ENCODE measurements at regions not wholly inside any gene's neighbourhood (a gene's known extent, or its start where the extent isn't known, plus 50 kb on each side); places are given as distances from the start of the nearest gene placed in this dataset.

- DNase-seq (ENCODE audit: low read depth): no peak
Observed at GRCh38 chr6:71396410-71396801, 107.8 kb downstream of the OGFRL1 start.

- DNase-seq (ENCODE audit: low read depth): no peak
Observed at GRCh38 chr6:71399279-71399678, 110.7 kb downstream of the OGFRL1 start.

GRCh38 chr6:71400852-71401251 is 112.2 kb downstream of the OGFRL1 start:
- DNase-seq (ENCODE audit: low read depth): no peak

GRCh38 chr6:71402096-71402495 is 113.5 kb downstream of the OGFRL1 start:
- no peak for DNase-seq (ENCODE audit: low read depth)

- DNase-seq (ENCODE audit: low read depth): no peak
Observed at GRCh38 chr6:71403422-71404134, 115.0 kb downstream of the OGFRL1 start.

GRCh38 chr6:71404145-71404966 is 115.7 kb downstream of the OGFRL1 start:
- no peak for DNase-seq (ENCODE audit: low read depth)

GRCh38 chr6:71404967-71405278 is 116.3 kb downstream of the OGFRL1 start:
- no peak for DNase-seq (ENCODE audit: low read depth)

- no peak for DNase-seq (ENCODE audit: low read depth)
Observed at GRCh38 chr6:71405416-71405815, 116.8 kb downstream of the OGFRL1 start.

GRCh38 chr6:71406865-71407860 is 118.6 kb downstream of the OGFRL1 start:
- no peak for DNase-seq (ENCODE audit: low read depth)

GRCh38 chr6:71408787-71409723 is 120.4 kb downstream of the OGFRL1 start:
- no peak for DNase-seq (ENCODE audit: low read depth)

- no peak for DNase-seq (ENCODE audit: low read depth)
Observed at GRCh38 chr6:71410164-71410566, 121.6 kb downstream of the OGFRL1 start.

- DNase-seq (ENCODE audit: low read depth): no peak
Observed at GRCh38 chr6:71410681-71411080, 122.1 kb downstream of the OGFRL1 start.

GRCh38 chr6:71411882-71412281 is 123.3 kb downstream of the OGFRL1 start:
- DNase-seq (ENCODE audit: low read depth): no peak

GRCh38 chr6:71412559-71413140 is 124.0 kb downstream of the OGFRL1 start:
- DNase-seq (ENCODE audit: low read depth): no peak

GRCh38 chr6:71414486-71414885 is 125.9 kb downstream of the OGFRL1 start:
- DNase-seq (ENCODE audit: low read depth): no peak

- no peak for DNase-seq (ENCODE audit: low read depth)
Observed at GRCh38 chr6:71419217-71420094, 130.8 kb downstream of the OGFRL1 start.

GRCh38 chr6:71420095-71420692 is 131.6 kb downstream of the OGFRL1 start:
- peak; percentile 13 for DNase-seq (ENCODE audit: low read depth)

- peak; percentile 88 for DNase-seq (ENCODE audit: low read depth)
Observed at GRCh38 chr6:71420693-71421328, 132.2 kb downstream of the OGFRL1 start.

- DNase-seq (ENCODE audit: low read depth): no peak
Observed at GRCh38 chr6:71421611-71422010, 133.0 kb downstream of the OGFRL1 start.

Data from forelimb muscle (tissue), 1 donor.